ENCODE measurements at regions not wholly inside any gene's neighbourhood (a gene's known extent, or its start where the extent isn't known, plus 50 kb on each side); places are given as distances from the start of the nearest gene placed in this dataset.

DNA sequence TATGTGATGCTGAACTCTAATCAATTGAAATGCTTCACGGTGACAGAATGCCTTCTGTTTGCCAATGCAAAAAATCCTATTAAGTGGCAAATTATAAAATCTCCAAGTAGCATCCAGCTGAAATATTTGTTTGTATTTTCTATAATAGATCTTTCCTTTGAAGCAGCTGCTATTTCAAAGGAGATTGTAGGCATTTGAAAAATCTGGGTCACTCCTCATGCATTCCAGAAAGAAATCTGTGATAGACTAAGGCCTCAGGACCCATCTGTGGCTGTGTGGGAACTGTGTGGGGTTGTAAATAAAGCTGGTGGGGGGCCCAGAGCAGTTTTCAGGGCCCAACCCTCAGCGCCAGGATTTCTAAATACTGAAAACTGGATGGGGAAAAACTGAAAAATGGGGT is 216.9 kb upstream of the ARG1 start:
- TF ChIP-seq CTCF (IDR thresholded peaks at IDR 0.05) (no peak), POLR2A (IDR thresholded peaks at IDR 0.05) (no peak)
